HG02759 (cell line): ENCODE measurements at regions not wholly inside any gene's neighbourhood (a gene's known extent, or its start where the extent isn't known, plus 50 kb on each side); places are given as distances from the start of the nearest gene placed in this dataset.

ENCODE experiments used
- ATAC-seq: cut with Tn5 transposase; IDR thresholded peaks from one replicate; pipeline ENCODE4 v1.9.1; 2021; ENCODE audit warnings: mild to moderate bottlenecking, moderate library complexity; ENCODE audit not compliant: unreplicated experiment

GRCh38 chr2:199629301-199629700, 171.6 kb upstream of the SATB2 start:
- no peak for ATAC-seq

- no peak for ATAC-seq
These were observed 169.7 kb upstream of the SATB2 start for GRCh38 chr2:199627417-199627816.

DNA sequence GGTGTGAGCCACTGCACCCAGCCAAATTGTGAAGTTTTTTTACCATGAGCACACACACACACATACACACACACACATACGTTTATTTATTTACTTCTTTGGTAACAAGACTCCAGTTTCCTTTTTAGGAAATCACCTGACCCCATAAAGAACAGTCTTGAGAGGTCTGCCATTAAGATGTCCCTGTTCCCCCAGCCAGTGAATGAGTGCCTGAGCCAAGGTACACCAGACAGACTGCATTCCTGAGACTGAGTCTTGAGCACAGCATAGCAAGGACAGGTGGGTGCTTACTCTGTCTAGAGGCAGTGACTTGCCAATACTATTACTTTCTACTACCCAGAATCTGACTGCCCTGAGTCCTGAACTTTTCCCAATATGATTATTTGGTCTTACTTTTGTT, 167.2 kb upstream of the SATB2 start:
- ATAC-seq, result no peak

DNA sequence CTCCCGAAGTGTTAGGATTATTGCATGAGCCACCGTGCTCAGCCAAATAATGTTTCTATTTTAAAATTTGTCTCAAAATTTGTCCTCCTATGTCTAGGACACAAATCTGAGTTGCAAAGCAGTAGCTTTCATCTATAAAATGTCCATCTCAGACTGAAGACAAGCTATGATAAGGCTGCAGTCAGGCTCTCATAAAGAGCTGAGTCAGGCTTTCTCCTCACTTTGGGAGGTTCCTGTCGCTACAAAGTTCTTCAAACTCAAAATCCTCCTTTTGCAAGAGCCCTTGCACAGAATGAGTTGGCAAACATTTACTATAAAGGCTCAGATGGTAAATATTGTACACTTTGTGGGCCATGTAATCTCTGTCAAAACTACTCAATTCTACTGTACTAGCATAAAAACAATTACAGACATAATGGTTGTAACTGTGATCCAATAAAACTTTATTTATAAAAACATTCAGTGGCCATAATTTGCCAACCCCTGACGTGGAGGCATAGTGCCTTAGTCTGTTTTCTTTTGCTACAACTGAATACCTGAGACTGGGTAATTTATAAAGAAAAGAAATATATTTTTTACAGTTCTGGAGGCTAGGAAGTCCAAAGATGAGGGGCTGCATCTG, 154.9 kb upstream of the SATB2 start:
- ATAC-seq, result no peak

GRCh38 chr2:199607914-199608313, 150.2 kb upstream of the SATB2 start:
- ATAC-seq, result no peak

DNA sequence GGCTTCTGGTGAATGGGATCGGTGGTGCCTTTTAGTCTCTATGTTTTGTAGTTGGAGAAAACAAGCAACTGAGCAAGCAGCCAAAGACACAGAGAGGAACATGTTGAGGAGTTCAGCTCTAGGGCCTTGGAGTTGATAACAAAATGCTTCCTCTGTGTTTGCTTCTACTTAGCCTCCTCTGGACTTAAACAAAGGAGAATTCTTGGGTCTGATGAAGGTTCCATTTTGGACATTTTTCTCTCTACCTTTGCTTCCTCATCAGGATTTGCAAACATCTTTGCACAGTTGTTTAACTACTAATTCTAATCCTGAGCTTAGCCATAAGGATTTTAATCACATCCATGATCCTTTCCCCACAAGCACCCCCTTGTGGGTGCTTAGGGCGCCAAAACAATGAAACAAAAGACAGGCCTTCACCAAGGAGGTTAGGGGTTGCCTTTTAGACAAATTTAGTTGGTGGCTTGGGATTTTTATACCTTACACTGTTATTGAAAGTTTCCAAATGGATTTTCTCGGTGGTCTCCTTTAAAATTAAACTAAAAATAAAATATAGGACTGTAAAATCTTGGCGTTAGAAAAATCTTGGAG, 148.5 kb upstream of the SATB2 start:
- no peak for ATAC-seq

DNA sequence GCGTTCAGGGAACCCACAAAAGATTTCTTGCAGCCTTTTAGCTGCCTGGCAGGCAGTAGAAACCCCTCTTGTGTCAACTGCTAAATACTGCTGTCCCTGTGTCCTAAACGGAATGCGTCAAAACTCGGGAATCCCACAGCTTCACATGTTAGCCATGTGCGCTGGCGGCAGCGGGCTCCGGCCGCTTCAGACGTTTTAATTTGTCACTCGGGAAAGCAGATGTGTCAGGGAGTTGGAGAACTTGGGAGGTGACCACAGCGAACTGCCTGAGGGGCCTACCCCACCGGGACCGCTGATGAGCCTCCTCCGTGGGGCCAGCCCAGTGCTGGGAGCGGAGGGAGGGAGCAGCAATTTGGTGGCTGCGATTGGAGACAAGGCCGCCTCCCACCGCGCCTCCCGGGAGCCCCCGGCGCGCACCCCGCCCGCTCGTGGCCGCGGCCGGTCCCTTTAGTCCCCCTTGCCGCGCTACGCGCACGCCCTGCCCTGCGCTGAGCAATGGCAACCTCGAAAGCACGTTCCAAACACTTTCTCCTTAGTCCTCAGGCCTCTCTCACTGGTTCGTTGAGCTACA, 146.1 kb upstream of the SATB2 start:
- ATAC-seq, result no peak

DNA sequence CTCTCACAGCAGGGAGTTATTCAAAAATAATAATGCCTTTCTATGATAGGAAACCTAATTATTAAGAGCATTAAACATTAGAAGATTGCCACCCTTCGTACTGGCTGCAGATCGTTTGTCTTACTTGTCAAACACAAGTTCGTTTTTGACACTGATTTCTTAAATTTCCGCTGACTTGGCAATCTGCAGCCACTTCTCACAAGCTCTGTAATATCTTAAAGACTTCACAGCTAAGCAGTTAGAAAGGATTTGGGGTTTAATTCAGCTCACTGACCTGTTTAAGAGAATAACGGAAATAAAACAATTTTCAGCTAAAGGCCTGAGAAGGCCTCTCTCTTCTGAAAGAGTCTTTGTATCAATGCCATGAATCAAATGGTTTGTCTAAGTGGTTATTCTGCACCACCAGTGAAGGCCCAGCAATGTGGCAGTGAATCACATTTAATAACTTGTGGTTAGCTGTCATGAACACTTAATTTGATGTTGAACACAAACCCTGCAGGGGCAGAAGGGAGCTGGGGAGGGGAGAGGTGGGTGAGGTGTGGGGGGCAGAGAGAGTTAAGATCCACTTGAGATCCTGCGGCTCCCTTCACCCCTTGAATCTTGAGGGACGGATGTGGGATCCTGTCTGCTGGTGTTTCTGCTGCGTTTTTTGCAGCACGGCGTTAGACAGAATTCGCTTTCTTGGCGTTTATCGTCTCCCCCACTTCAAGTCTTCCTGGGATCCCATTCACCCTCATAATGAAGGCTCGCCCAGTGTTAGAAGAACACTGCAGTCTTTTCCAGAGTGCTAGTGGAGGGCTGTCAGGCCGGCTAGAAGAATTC, 145.4 kb upstream of the SATB2 start:
- ATAC-seq, result no peak

DNA sequence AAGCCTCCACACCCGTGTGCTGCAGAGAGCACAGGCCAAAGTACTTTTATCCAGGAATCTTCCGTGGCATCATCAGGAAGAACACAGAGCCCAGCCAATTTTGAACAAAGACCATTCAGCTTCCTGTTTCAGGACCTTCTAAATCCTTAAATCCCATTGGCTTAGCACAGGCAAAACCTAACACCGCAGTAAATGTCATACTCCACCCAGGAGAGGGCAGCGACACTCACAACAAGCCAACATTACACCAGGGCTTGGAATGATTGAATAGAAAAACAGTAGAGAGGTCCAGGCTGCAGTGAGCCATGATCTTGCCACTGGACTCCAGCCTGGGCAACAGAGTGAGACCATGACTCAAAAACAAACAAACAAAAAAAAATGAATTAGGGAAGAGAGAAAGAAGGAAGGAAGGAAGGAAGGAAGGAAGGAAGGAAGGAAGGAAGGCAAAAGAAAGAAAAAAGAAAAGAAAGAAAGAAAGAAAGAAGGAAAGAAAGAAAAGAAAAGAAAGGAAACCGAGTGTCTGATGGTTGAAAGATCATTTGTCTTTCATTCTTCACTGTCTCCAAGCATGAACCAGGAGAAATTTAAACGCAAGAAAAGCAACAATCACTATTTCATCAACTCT, 144.6 kb upstream of the SATB2 start:
- ATAC-seq, result peak; percentile 61

DNA sequence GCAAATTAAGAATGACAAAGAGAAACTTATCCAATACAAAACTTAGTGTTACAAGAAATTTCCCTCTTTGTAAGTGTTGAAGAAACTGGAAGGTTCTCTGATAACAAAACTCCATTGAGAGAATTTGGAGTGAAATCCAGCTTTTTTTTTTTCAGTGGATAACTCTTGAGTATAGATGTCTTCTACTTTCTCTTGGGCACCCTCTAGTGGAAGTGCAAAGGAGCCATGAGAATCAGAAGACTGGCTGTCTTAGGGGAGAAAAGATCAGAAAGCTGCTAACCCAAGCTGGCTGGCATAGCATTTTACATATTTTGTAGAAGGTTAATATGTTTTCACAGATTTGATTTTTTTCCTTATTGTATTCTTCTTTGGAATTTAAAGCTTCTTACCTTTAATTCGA, 138.8 kb upstream of the SATB2 start:
- ATAC-seq, result no peak

GRCh38 chr2:199594443-199594842, 136.7 kb upstream of the SATB2 start:
- no peak for ATAC-seq

DNA sequence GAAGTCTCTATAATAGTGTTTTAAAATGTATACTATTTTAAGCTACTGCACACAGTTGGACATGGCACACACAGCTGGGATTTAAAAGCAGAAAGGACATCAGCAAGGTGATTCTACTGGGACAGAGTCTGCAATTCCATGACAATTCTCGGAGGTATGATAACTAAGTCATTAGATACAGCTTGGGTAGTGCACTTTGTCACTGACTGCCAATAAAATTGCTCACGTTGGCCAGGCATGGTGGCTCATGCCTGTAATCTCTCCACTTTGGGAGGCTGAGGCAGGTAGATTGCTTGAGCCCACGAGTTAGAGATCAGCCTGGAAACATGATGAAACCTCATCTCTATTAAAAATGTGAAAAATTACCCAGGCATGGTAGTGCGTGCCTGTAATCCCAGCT, 134.1 kb upstream of the SATB2 start:
- ATAC-seq, result no peak

DNA sequence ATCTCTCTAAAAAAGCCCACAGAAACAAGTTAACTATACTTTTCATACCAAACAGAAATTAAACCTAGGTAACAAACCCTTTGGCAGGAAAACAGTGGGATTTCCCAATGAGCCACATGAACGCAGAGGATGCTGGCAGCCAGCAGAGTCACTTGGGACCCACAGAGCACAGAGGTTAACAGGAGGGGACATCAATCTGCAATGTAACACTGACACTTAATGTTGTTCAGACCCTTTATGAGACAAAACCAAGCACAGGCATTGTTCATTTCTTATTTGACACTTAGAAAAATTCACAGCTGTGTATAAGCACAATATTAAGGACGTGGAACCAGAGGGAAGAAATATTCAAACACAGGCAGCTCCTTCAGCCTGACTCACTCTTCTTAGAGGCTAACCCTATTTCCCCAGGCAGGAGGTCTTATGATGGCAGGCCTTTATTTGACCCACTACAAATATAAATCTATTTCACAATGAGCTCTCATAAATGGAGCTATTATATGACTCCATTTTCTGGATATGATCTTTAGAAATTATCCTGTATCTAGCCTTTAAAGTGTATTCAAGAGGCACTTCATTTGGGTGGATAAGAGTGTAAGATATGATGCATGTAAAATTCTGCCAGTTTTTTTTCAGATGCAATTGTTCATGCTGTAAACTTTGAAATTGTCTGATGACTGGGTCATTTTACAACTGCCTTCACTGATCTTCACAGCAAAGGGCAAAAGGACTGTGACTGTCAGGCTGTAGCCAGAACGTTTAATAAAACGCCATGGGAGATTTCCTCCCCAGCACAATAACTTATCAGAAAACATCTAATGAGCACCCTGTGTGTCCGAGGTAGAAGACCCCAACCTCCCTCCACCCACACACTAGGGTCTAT, 132.8 kb upstream of the SATB2 start:
- no peak for ATAC-seq

- ATAC-seq, result no peak
These were observed 131.6 kb upstream of the SATB2 start for GRCh38 chr2:199589306-199589705.

- ATAC-seq, result no peak
These were observed 130.3 kb upstream of the SATB2 start for GRCh38 chr2:199588054-199588453.

DNA sequence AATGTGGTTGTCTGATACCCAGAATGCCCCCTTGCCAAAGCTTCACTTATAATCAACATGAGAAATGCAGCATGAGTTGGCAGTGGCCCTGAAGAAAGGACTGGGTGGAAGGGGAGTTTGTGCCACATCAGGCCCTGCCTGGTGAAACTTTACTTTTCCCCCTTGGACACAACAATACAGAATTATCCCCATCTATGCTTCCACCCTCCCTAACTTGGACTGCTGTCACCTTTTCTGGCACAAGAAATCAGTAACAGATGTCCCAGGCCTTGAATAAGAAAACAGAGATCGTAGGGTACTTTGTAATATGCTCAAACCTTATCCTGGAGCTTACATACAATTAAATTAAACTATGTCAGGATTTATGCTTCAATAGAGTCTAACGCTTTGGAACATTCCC, 128.9 kb upstream of the SATB2 start:
- no peak for ATAC-seq

DNA sequence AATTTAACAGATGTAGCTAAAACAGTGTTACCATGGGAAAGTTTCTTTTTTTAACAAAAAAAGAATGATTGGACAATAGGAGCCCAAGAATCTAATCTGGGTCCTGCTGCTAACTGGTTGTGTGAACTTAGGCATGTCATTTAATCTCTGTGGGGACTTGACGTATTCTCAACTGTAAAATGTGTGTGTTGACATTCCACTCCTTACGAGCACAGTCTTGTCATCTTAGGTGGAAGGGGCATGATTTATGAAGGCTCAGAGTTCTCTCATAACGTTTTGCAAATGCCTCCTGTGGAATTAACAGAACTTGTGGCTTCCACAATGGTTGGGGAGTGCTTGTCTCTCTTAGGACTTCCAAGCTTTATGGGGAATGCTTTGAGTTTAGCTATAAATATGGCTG, 125.9 kb upstream of the SATB2 start:
- ATAC-seq, result no peak

DNA sequence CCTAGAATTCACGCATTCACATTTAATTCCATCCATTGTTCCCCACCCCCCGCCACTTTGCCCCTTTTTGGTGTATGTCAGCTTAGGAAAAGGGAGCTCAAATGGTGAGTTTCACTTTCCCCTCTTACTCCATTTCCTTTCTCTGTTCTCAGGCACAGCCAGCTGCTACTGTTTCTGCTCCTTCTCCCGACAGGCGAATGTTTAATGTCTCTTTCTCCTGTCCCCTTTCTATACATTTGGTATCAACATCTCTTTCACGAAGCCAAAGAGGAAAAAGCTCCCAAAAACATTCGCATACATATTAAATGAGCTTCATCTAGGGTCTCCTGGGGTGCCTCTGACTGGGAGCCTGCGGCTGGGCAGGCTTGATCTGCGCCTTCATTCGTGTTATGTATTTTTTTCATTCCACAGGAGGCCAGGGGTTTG, 124.2 kb upstream of the SATB2 start:
- no peak for ATAC-seq

GRCh38 chr2:199581408-199581807, 123.7 kb upstream of the SATB2 start:
- no peak for ATAC-seq

DNA sequence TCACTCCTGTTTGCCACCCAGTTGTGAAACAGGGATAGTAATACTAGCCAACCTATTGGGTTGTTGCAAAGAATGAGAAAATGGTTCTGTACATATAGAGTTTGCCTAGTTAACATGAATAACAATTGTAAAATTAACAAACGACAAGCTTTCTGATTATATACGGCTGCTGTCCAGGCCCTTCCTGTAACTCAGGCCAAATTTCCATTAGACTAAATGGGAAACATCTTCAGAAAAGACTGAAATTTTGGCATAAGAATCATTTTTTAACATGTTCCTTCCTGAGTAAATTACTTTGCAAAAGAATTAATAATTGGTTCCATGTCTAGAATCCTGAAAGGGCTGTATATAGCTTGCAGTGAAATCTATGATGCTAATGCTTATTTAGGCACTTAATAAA, 117.7 kb upstream of the SATB2 start:
- ATAC-seq, result no peak
